ENCODE measurements at regions not wholly inside any gene's neighbourhood (a gene's known extent, or its start where the extent isn't known, plus 50 kb on each side); places are given as distances from the start of the nearest gene placed in this dataset.

DNA sequence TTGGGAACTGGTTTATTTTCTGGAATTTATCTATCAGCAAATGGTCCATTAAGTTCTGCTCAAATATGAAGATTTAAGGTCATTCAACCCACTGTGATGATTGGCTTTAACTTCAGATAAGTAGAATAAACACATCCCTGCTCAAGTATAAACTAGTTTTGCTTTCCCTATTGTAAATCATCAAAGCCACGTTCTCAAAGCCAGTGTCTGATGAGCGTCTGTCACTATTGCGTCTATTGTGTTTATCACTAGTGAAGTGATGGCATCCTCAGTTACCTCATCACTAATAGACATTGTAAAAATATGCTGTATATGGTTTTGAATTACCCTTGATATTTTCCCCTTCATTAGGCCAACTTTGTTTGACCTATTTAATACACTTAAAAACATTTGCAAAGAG is 351.3 kb downstream of the BCAT1 start:
- Mint-ChIP-seq H3K27me3 (ENCODE audit: insufficient read depth, low read depth) (no peaks in the 10 kb centered on the region), H3K4me3 (no peak overlapping the region), H3K27ac (no peak overlapping the region), H3K9me3 (no peaks in the 10 kb centered on the region), H3K4me1 (peaks cover 6% of the 10 kb centered on the region), H3K36me3 (peaks cover 2% of the 10 kb centered on the region)
- H3K4me3 ChIP-seq, result no peak overlapping the region
- H3K27me3 ChIP-seq, result no peaks in the 10 kb centered on the region
- DNase-seq (ENCODE audit: low spot score), result no peak
- H3K4me1 ChIP-seq, result no peaks in the 10 kb centered on the region
- no peak overlapping the region for H3K9ac ChIP-seq
- no peak overlapping the region for H3K27ac ChIP-seq
- H3K36me3 ChIP-seq, result no peaks in the 10 kb centered on the region
- H3K79me2 ChIP-seq (ENCODE audit: low read depth), result no peaks in the 10 kb centered on the region
- H2AFZ ChIP-seq (replicated peaks), result no peak overlapping the region
- TF ChIP-seq, protein P1, sequence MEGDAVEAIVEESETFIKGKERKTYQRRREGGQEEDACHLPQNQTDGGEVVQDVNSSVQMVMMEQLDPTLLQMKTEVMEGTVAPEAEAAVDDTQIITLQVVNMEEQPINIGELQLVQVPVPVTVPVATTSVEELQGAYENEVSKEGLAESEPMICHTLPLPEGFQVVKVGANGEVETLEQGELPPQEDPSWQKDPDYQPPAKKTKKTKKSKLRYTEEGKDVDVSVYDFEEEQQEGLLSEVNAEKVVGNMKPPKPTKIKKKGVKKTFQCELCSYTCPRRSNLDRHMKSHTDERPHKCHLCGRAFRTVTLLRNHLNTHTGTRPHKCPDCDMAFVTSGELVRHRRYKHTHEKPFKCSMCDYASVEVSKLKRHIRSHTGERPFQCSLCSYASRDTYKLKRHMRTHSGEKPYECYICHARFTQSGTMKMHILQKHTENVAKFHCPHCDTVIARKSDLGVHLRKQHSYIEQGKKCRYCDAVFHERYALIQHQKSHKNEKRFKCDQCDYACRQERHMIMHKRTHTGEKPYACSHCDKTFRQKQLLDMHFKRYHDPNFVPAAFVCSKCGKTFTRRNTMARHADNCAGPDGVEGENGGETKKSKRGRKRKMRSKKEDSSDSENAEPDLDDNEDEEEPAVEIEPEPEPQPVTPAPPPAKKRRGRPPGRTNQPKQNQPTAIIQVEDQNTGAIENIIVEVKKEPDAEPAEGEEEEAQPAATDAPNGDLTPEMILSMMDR (IDR thresholded peaks at IDR 0.05), result no peak
- no peak for TF ChIP-seq EZH2phosphoT487 (IDR thresholded peaks at IDR 0.05)
- TF ChIP-seq EZH2 (IDR thresholded peaks at IDR 0.05), result no peak
- H3K4me2 ChIP-seq, result no peak overlapping the region
- no peaks in the 10 kb centered on the region for H4K20me1 ChIP-seq (ENCODE audit: low read depth)
- peaks cover 2% of the 10 kb centered on the region for H3F3A ChIP-seq (ENCODE audit: low read depth)
- no peaks in the 10 kb centered on the region for H3K9me3 ChIP-seq (ENCODE audit: low read depth)

DNA sequence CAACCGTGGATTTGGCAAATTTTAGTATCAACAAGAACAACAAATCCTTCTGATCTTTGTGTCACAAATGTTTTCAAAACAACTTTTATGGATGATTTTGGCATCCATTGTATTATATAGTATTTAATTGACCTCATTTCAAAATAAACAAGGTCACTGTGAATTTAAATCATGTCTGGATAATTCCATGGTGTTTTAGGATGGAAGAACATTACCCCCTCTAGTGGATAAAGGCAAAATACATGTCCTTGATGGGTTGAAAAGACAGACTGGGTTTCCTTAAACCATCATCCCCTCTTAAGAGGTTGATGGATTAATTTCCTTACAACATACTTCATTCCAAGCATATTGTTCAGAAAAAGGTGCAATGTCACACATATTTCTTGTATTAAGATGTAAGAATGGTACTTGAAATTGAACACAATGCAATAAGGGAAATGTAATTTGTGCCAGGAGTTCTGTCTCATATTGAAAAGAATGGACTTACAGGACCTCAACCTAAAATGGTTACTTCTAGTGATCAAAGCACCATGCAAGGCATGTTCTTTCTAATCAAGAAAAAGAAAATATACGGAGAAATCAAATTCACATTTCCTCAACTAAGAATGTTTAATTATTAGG is 352.0 kb downstream of the BCAT1 start:
- Histone ChIP-seq H3K4me3 (no peak overlapping the region), H3K4me2 (no peak overlapping the region), H3K27ac (no peak overlapping the region), H3K9me3 (ENCODE audit: low read depth) (no peaks in the 10 kb centered on the region), H3K36me3 (no peaks in the 10 kb centered on the region), H3K9ac (no peak overlapping the region), H3F3A (ENCODE audit: low read depth) (peaks cover 2% of the 10 kb centered on the region), H4K20me1 (ENCODE audit: low read depth) (no peaks in the 10 kb centered on the region), H3K27me3 (no peaks in the 10 kb centered on the region), H3K79me2 (ENCODE audit: low read depth) (no peaks in the 10 kb centered on the region), H2AFZ (replicated peaks) (no peak overlapping the region), H3K4me1 (peaks cover 3% of the 10 kb centered on the region)
- H3K27ac Mint-ChIP-seq, result no peak overlapping the region
- H3K36me3 Mint-ChIP-seq, result peaks cover 2% of the 10 kb centered on the region
- TF ChIP-seq EZH2 (IDR thresholded peaks at IDR 0.05), result no peak
- no peak for TF ChIP-seq EZH2phosphoT487 (IDR thresholded peaks at IDR 0.05)
- TF ChIP-seq, protein P1 (IDR thresholded peaks at IDR 0.05), result peak; percentile 83
- H3K4me3 Mint-ChIP-seq, result no peak overlapping the region
- H3K9me3 Mint-ChIP-seq, result no peaks in the 10 kb centered on the region
- peak; percentile 57 for DNase-seq (ENCODE audit: low spot score)
- no peaks in the 10 kb centered on the region for H3K27me3 Mint-ChIP-seq (ENCODE audit: insufficient read depth, low read depth)
- peaks cover 9% of the 10 kb centered on the region for H3K4me1 Mint-ChIP-seq

DNA sequence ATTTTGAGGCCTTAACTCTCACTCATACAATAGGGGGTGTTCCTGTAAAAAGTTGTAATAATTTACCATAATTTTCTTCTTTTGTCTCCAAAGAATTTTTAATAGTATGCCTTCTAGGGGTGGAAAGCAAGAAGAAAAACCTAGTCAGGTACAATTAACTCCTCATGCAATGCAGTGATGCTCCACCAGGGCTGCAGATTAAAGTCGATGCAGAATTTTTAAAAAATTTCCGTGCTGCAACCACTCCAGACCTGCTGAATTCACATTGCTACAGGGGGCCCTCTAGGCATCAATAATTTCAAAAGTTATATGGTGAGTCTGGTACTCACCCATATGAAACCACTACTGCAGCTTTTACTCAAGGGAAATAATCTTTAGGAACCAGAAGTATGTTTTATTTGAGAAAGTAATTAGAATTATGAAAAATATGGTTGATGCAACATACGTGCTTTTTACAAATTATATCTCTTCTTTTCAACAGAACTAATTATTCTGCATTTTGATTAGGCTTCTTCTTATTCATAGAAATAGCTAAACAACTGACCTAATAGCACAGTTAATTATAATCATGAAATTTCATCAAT is 353.2 kb downstream of the BCAT1 start:
- peaks cover 19% of the 10 kb centered on the region for H3K4me1 Mint-ChIP-seq
- Histone ChIP-seq H3K9ac (no peak overlapping the region), H3K4me2 (no peak overlapping the region), H3K4me1 (peaks cover 13% of the 10 kb centered on the region), H2AFZ (replicated peaks) (no peak overlapping the region), H3K9me3 (ENCODE audit: low read depth) (no peaks in the 10 kb centered on the region), H3K36me3 (no peaks in the 10 kb centered on the region), H3K27ac (no peak overlapping the region), H3K27me3 (no peaks in the 10 kb centered on the region), H3K79me2 (ENCODE audit: low read depth) (no peaks in the 10 kb centered on the region), H3F3A (ENCODE audit: low read depth) (peaks cover 2% of the 10 kb centered on the region), H3K4me3 (no peak overlapping the region), H4K20me1 (ENCODE audit: low read depth) (no peaks in the 10 kb centered on the region)
- H3K36me3 Mint-ChIP-seq, result no peaks in the 10 kb centered on the region
- H3K27ac Mint-ChIP-seq, result no peak overlapping the region
- TF ChIP-seq, protein P1 (IDR thresholded peaks at IDR 0.05), result peak; percentile 55
- TF ChIP-seq EZH2 (IDR thresholded peaks at IDR 0.05) (no peak), EZH2phosphoT487 (IDR thresholded peaks at IDR 0.05) (no peak)
- DNase-seq (ENCODE audit: low spot score), result no peak
- no peaks in the 10 kb centered on the region for H3K9me3 Mint-ChIP-seq
- no peaks in the 10 kb centered on the region for H3K27me3 Mint-ChIP-seq (ENCODE audit: insufficient read depth, low read depth)
- H3K4me3 Mint-ChIP-seq, result no peak overlapping the region

Data from neural progenitor cell (in vitro differentiated cells).